Neural cell (in vitro differentiated cells): ENCODE measurements at regions not wholly inside any gene's neighbourhood (a gene's known extent, or its start where the extent isn't known, plus 50 kb on each side); places are given as distances from the start of the nearest gene placed in this dataset.

Source experiments
- H2AFZ ChIP-seq: fragments of 200-600, 300-800 bp; sonication (generic), shearing (Covaris generic); 2 replicates; pipeline ENCODE4 v1.6.0; 2014; ENCODE audit warnings: low read depth, mild to moderate bottlenecking, antibody characterized with exemption, low read length, moderate library complexity
- H3F3A ChIP-seq: fragments of 200-600 bp; shearing (Covaris generic); 2 replicates; pipeline ENCODE4 v1.6.1; 2016; ENCODE audit warnings: mild to moderate bottlenecking, moderate library complexity, mixed read lengths, antibody characterized with exemption, low read length; ENCODE audit not compliant: insufficient read depth, poor library complexity, severe bottlenecking
- H3K27ac ChIP-seq: fragments of 200-600, 300-800 bp; sonication (generic), shearing (Covaris generic); 2 replicates; pipeline ENCODE4 v1.5.1; 2014; ENCODE audit warnings: mild to moderate bottlenecking, low read length, moderate library complexity
- H3K27me3 ChIP-seq: fragments of 300-800, 200-600 bp; sonication (generic), shearing (Covaris generic); 2 replicates; pipeline ENCODE4 v1.6.0; 2014; ENCODE audit warnings: mild to moderate bottlenecking, low read depth, low read length, moderate library complexity; ENCODE audit not compliant: insufficient read depth
- H3K36me3 ChIP-seq: fragments of 300-800, 200-600 bp; sonication (generic), shearing (Covaris generic); 2 replicates; pipeline ENCODE4 v1.5.1; 2014; ENCODE audit warnings: mild to moderate bottlenecking, antibody characterized with exemption, low read length, moderate library complexity; ENCODE audit not compliant: insufficient read depth
- H3K4me2 ChIP-seq: fragments of 300-800, 200-600 bp; sonication (generic), shearing (Covaris generic); 2 replicates; pipeline ENCODE4 v1.6.0; 2014; ENCODE audit warnings: mild to moderate bottlenecking, low read length
- H3K4me3 ChIP-seq: fragments of 300-800, 200-600 bp; sonication (generic), shearing (Covaris generic); 2 replicates; pipeline ENCODE4 v1.5.1; 2014; ENCODE audit warnings: mild to moderate bottlenecking, low read length, moderate library complexity
- H3K79me2 ChIP-seq: fragments of 200-600 bp; shearing (Covaris generic); replicated peaks from 2 replicates; pipeline ENCODE4 v1.6.0; 2014; ENCODE audit warnings: mild to moderate bottlenecking, low read length, moderate library complexity; ENCODE audit not compliant: insufficient read depth
- H3K9ac ChIP-seq: fragments of 300-800, 200-600 bp; sonication (generic), shearing (Covaris generic); 2 replicates; pipeline ENCODE4 v1.6.1; 2016; ENCODE audit warnings: mild to moderate bottlenecking, low read length, mixed read lengths
- H3K9me2 ChIP-seq: fragments of 200-600 bp; shearing (Covaris generic); 2 replicates; pipeline ENCODE4 v1.6.1; 2016; ENCODE audit warnings: mild to moderate bottlenecking, low read length, mixed read lengths; ENCODE audit not compliant: insufficient read depth
- H3K9me3 ChIP-seq: fragments of 200-600, 300-800 bp; sonication (generic), shearing (Covaris generic); 2 replicates; pipeline ENCODE4 v1.6.1; 2016; ENCODE audit warnings: mild to moderate bottlenecking, mixed run types, low read length, moderate library complexity, mixed read lengths
- H4K20me1 ChIP-seq: fragments of 200-600 bp; shearing (Covaris generic); 2 replicates; pipeline ENCODE4 v1.6.1; 2016; ENCODE audit warnings: mild to moderate bottlenecking, mixed run types; ENCODE audit not compliant: insufficient read depth
- EP300 ChIP-seq: fragments of 450-650 bp; conservative IDR thresholded peaks from 2 replicates; pipeline ENCODE4 v1.6.1; 2014; ENCODE audit warnings: antibody characterized with exemption, mild to moderate bottlenecking, moderate library complexity; ENCODE audit not compliant: poor library complexity, severe bottlenecking
- EZH2 ChIP-seq: fragments of 200-600, 300-800 bp; shearing (Covaris generic), sonication (generic); IDR thresholded peaks from 2 replicates; pipeline ENCODE4 v1.6.1; 2014; ENCODE audit warnings: antibody characterized with exemption, low read length, borderline replicate concordance, mild to moderate bottlenecking; ENCODE audit not compliant: insufficient read depth, poor library complexity, severe bottlenecking
- MXI1 ChIP-seq: fragments of 450-650 bp; conservative IDR thresholded peaks from 2 replicates; pipeline ENCODE4 v1.6.1; 2014; ENCODE audit warnings: antibody characterized with exemption, mild to moderate bottlenecking; ENCODE audit not compliant: poor library complexity, severe bottlenecking
- POLR2AphosphoS5 ChIP-seq: IDR thresholded peaks from 2 replicates; pipeline ENCODE4 v1.6.1; 2012
- RAD21 ChIP-seq: fragments of 450-650 bp; conservative IDR thresholded peaks from 2 replicates; pipeline ENCODE4 v1.6.1; 2014; ENCODE audit warnings: antibody characterized with exemption, mild to moderate bottlenecking, moderate library complexity
- REST ChIP-seq: IDR thresholded peaks from 2 replicates; pipeline ENCODE4 v1.6.1; 2012; ENCODE audit warnings: borderline replicate concordance
- SMC3 ChIP-seq: fragments of 450-650 bp; conservative IDR thresholded peaks from 2 replicates; pipeline ENCODE4 v1.6.1; 2014; ENCODE audit warnings: antibody characterized with exemption, mild to moderate bottlenecking, moderate library complexity; ENCODE audit not compliant: poor library complexity
- TAF1 ChIP-seq: IDR thresholded peaks from 2 replicates; pipeline ENCODE4 v1.6.1; 2012; ENCODE audit warnings: low read depth
- TF ChIP-seq, protein P1 (sequence below): fragments of 450-650 bp; IDR thresholded peaks from 2 replicates; pipeline ENCODE4 v1.5.1; 2014; ENCODE audit warnings: antibody characterized with exemption, mild to moderate bottlenecking, moderate library complexity; ENCODE audit not compliant: poor library complexity, severe bottlenecking

- H3F3A ChIP-seq = no peaks in the 10 kb centered on the region
- TF ChIP-seq EP300 = no peak
- TF ChIP-seq TAF1 = no peak
- TF ChIP-seq MXI1 = no peak
- TF ChIP-seq RAD21 = no peak
- no peak for TF ChIP-seq POLR2AphosphoS5
- TF ChIP-seq, protein P1, sequence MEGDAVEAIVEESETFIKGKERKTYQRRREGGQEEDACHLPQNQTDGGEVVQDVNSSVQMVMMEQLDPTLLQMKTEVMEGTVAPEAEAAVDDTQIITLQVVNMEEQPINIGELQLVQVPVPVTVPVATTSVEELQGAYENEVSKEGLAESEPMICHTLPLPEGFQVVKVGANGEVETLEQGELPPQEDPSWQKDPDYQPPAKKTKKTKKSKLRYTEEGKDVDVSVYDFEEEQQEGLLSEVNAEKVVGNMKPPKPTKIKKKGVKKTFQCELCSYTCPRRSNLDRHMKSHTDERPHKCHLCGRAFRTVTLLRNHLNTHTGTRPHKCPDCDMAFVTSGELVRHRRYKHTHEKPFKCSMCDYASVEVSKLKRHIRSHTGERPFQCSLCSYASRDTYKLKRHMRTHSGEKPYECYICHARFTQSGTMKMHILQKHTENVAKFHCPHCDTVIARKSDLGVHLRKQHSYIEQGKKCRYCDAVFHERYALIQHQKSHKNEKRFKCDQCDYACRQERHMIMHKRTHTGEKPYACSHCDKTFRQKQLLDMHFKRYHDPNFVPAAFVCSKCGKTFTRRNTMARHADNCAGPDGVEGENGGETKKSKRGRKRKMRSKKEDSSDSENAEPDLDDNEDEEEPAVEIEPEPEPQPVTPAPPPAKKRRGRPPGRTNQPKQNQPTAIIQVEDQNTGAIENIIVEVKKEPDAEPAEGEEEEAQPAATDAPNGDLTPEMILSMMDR = no peak
- TF ChIP-seq SMC3 = no peak
- TF ChIP-seq EZH2 = no peak
- no peak overlapping the region for H3K4me2 ChIP-seq
- H3K27me3 ChIP-seq = no peaks in the 10 kb centered on the region
- no peak overlapping the region for H3K9ac ChIP-seq
- no peaks in the 10 kb centered on the region for H3K79me2 ChIP-seq
- H3K4me3 ChIP-seq = no peak overlapping the region
- H3K9me2 ChIP-seq = no peaks in the 10 kb centered on the region
- no peaks in the 10 kb centered on the region for H4K20me1 ChIP-seq
- no peak overlapping the region for H3K27ac ChIP-seq
- H3K36me3 ChIP-seq = no peaks in the 10 kb centered on the region
- no peak overlapping the region for H2AFZ ChIP-seq
- H3K9me3 ChIP-seq = no peaks in the 10 kb centered on the region
These were observed 305.7 kb upstream of the TNC start for GRCh38 chr9:115423646-115424045.

DNA sequence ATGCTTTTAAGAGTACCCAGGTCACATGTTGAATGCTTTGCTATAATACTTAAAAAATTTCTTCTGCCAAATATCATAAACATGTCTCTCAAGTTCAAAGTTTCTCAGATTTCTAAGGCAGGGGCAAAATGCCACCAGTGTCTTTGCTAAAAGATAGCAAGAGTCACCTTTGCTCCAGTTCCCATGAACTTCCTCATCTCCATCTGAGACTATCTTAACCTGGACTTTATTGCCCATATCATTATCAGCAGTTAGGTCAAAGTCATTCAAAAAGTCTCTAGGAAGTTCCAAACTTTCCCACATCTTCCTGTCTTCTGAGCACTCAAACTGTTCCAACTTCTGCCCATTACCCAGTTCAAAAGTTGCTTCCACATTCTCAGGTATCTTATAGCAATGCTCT lies 307.6 kb upstream of the TNC start:
- TF ChIP-seq RAD21 (no peak), MXI1 (no peak), POLR2AphosphoS5 (no peak), REST (no peak), EP300 (no peak), EZH2 (no peak), SMC3 (no peak), TAF1 (no peak)
- TF ChIP-seq, protein P1 = no peak
- no peaks in the 10 kb centered on the region for H4K20me1 ChIP-seq
- H3K4me2 ChIP-seq = no peak overlapping the region
- no peak overlapping the region for H3K9ac ChIP-seq
- H3K9me3 ChIP-seq = no peaks in the 10 kb centered on the region
- no peaks in the 10 kb centered on the region for H3K27me3 ChIP-seq
- H3K9me2 ChIP-seq = no peaks in the 10 kb centered on the region
- H3K4me3 ChIP-seq = no peak overlapping the region
- no peaks in the 10 kb centered on the region for H3F3A ChIP-seq
- H2AFZ ChIP-seq = no peak overlapping the region
- H3K27ac ChIP-seq = no peak overlapping the region
- H3K79me2 ChIP-seq = no peaks in the 10 kb centered on the region
- no peaks in the 10 kb centered on the region for H3K36me3 ChIP-seq
